HG03095 (cell line): ENCODE measurements at regions not wholly inside any gene's neighbourhood (a gene's known extent, or its start where the extent isn't known, plus 50 kb on each side); places are given as distances from the start of the nearest gene placed in this dataset.

Source experiments
- ATAC-seq: cut with Tn5 transposase; IDR thresholded peaks from one replicate; pipeline ENCODE4 v1.9.1; 2021; ENCODE audit warnings: moderate library complexity; ENCODE audit not compliant: unreplicated experiment

DNA sequence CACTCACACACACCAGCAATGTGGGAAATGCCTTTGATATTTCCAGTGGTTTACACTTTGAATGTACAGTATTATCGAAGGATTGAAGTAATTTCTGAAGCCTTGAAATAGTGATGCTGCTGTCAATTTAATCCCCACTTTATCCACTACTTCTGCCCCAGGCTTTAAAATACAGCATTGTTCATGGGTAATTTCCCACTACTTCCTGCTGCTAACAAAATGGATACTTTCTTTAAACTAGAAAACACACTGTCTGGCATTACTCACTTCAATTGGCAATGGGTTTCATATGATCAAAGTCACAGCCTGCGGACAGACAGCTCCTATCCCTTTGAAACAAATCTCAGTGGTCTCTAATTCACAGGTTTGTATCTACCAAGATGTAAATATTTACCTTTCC lies 292.2 kb downstream of the CDH11 start:
- ATAC-seq: no peak

DNA sequence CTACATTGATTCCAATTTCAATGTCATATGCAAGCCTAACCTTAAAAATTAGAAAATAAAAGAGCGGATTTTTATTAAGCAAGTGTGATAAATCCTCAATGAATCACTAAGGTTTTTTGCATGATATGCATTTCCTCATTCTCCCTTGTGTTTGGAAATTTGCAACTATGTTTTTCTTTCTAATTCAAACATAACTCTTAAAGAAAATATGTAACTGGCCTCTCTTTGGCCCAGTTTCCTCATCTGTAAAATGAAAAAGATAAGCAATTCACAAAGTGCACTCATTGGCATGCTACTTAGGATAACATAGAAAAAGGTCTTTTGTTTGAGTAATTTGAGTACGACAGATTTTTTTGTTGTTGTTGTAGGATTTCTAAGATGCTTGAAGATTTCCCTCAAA lies 295.5 kb downstream of the CDH11 start:
- ATAC-seq: no peak

DNA sequence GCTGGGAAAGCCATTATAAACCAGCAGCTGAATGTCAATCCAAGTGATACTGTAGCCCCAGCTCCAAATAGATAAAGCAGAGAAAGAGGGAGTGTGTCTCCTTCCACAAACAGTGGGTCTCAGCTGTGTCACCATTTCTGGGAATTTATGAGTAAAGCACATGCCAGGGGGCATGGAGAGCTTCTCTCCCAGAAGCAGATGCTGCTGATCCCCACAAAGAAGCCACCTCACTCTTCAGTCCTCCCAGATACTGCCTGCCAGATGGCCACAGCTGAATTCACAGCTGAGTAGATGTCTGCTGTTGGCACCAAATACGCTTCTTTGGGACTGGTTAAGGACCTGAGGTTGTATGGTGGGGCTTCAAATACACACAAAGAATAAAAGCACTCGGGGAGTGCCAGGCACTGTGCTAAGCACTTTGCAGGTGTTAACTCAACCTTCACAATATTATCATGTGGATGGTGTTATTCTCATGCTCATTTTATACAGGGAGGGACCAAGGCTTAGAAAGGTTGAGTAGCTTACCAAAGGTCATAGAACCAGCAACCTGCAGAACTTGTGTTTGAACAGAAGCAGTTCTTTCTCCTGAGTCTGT lies 298.3 kb downstream of the CDH11 start:
- ATAC-seq: no peak

DNA sequence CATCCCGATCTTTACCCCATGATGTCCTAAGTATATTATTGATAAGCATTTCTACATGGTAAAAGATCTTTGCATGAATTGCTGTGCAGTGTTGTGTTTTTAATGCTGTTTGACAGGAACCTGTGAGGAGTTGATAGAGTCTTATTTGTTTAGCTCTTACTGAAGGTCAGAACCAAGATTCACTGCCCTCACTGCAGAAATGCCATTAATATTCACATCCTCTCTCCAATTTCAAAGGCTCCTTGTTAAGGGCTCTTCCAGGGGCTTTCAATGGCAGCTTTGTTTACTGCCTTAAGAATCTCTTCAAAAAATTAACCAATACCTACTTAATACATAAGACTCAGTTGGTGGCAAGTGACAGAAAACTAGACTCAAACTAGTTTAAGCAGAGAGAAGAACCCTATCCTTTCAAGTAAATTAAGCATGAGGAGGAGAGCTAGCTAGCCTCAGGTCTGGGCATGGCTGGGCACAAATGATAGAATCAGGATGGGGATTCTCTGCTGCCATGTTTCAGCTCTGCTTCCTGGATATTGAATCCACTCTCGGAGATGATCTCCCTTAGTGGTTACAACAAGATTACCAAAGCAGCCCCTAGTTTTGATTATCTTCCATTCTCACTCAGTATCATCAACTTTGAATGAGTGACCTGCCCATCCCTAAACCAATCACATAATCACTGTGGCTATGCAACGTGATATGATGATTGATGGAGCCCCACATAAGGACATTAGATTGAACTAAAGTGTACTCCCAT lies 311.8 kb downstream of the CDH11 start:
- no peak for ATAC-seq

DNA sequence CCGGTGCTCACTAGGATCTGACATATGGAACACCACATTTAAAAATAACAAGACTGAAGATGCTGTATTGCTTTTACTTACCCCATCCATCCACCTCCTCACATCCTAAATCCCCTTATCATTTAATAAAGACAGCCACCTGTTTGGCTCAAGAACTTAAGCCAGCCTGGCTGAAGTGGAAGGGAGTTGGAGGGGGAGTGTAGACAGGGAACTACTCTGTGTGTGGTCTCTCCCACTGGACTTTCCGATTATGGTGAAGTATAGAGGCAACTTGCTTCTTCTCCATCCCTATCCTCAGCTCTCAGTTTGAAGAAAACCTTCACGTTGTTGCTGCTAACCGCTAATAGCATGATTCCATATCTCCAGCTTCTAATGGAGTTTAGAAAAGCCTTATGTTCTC lies 313.4 kb downstream of the CDH11 start:
- ATAC-seq: no peak

DNA sequence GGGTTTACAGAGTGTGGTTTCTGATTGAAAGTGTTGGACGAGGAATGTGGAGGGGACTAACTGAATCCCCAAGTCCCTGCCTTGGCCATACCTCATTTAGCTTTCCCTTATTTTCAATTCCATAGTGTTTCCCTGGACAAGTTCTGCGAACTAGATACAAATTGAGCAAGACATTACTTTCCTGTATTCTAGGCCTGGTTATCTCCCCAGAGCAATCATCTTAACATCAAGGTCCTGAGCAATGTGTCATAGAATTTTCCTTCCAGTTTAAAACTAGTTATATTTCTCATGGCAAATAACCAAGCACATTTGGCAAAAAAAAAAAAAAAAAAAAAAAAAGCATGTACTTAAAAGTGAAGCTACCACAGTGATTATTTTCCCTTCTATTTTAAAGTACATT lies 330.1 kb downstream of the CDH11 start:
- ATAC-seq: no peak

DNA sequence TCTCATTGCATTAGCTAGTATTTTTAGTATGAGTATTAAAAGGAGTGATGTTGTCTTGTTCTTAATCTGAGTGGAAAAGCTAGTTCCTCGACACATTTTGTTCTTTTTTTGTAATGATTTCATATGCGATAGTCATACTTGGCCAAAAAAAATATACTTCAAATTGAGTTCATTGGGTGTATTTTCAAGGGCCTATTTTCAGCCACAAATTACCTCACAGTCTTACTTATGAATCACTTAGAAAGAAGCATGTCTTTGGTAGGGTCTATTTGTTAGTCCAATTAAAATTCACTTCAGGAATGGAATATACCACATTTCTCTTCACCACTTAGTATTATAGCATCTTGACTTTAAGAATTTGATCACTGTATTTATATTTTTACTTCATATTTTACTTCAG lies 337.2 kb downstream of the CDH11 start:
- ATAC-seq: no peak

DNA sequence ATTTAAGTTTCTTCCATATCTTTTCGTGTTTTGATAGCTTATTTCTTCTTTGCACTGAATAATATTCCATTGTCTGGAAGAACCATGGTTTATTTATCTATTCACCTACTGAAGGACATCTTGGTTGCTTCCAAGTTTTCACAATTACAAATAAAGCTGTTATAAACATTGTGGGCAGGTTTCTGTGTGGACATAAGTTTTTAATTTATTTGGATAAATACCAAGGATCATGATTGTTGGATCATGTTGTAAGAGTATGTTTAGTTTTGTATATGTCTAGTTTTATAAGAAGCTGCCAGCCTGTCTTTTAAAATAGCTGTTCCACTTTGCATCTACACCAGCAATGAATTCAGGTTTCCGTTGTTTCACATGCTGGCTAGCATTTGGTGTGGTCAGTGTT lies 339.4 kb downstream of the CDH11 start:
- no peak for ATAC-seq

DNA sequence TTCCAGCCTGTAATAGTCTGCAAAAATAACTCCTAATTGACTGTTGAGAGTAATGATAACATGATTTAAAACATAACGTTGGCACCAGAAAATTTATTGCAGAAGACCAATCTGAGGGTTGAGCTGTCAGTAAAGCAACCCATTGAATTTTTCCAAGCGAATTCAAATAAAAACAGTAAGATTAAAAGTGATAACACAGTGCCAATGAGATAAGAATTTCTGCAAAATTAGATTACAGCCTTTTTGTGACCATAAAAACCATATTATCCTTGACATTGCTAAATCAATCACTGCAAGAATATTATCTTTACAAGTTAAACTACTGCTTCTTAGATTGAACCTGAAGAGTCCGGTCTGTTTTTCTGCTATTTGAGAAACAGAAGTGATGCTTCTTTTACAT lies 341.4 kb downstream of the CDH11 start:
- no peak for ATAC-seq

DNA sequence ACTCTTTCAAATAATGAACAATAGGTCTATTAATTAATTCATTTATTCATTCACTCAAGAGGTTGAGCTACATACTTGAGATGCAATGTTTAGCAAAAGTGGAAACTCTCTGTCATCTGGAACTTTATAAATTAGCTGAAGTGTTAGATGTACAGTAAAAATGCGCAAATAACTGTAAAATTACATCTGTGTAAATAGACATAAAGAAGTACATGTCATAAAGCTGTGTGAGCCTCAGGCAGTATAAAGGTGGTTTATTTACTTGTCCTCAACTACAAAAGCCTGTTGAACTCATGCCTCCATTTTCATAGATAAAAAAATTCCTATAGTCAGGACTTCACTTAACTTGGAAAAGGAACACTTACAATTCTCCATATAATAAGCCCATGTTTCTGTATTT lies 343.1 kb downstream of the CDH11 start:
- ATAC-seq: no peak

DNA sequence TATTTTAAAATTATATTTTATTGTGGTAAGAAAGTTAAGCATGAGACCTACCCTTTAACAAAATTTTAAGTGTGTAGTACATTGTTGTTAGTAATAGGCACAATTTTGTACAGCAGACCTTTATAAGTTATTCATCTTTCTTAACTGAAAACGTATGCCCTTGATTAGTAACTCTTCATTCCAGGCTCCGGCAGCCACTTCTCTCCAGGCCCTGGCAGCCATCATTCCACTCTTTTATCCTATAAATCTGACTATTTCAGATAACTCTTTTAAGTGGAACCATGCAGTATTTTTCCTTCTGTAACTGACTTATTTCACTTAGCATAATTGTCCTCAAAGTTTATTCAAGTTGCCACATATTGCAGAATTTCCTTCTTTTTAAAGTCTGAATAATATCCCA lies 348.2 kb downstream of the CDH11 start:
- no peak for ATAC-seq

DNA sequence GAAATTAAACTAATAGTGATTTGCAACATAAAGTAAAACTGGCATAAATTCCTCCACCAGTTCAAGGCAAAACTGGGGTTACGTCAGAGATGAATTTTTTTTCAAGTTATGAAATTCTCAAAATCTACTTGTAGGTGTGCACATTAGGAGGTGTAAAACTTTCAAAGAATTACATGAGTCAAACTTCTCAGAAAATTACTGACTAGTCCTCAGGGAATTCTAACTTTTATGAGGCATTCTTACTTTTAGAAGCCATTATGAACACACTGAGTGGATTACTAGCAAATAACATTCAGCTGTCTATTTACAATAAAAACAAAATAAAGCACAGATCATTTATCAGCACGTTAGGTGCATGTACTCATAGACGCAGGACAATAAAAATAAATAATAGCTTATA lies 348.7 kb downstream of the CDH11 start:
- ATAC-seq: no peak

DNA sequence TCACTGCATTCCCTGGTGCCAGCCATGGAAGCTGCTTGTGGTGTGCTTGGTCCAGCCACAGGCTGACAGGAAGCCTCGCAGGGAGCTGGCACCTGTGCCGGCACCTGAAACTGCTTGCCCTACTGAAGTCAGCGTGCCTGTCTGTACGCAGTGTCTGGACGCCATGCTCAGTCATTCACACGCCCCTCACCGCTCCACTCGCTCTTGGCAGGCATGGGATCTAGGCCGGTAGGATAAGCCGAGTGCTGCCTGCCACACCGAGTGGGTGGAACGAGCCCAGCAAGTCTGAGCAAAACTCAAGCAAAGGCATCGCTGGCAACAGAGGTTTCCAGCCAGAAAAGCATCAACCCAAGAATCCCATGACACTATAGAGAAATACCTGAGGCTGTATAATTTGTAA lies 350.6 kb downstream of the CDH11 start:
- no peak for ATAC-seq

DNA sequence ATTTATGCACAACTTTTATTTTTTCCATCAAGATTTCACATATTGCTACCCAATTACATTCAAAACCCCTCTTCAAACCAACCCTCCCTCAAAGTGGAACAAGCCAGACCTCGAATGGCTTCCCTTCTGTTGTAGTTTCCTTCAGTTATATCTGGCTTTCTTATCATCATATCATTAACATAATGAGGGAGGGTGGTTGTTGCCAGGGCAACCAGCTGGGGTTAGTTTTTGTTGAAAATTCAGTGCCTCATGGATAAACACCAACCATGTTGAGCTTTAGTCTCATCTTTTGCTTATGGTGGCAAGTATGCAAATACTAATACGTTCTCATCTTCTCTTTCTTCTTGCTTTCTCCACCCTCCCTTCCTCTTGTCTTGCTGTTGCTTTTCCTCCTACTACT lies 359.7 kb downstream of the CDH11 start:
- no peak for ATAC-seq

DNA sequence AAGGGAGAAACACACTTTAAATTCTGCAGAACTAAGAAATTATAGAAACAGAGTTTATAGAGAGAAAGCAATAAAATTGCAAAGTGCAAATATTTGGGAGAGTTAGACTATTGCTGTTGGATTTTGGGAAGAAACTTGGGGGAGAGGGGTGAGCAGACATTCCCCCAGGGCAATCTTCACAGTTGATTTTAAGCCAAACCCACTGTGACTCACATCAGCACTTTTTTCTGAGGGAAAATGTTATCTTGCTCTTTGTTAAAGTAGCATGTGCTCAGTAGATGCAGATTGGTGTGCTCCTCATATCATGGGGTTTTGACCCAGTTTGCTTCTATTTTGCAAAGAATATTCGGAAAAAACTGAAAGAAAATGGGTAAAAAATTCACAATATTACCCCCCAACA lies 367.6 kb downstream of the CDH11 start:
- no peak for ATAC-seq

DNA sequence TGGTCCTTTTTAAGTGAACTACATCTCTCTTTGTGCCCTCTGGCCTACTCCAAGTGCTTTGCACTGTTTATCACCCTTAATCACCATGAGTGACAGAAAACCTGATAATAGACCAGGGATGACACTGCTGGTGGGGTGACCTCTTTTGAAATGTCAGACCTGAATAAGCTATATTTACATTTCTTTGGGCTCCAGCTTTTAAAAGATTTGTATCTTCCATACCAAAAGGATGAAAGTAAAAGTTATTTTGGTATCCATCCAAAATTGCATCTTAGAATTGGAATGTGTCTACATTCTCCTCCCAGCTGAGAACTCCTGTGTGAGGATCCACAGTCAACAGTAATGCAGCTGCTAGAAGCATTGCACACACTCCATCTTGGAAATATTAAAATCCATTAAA lies 370.0 kb downstream of the CDH11 start:
- no peak for ATAC-seq

DNA sequence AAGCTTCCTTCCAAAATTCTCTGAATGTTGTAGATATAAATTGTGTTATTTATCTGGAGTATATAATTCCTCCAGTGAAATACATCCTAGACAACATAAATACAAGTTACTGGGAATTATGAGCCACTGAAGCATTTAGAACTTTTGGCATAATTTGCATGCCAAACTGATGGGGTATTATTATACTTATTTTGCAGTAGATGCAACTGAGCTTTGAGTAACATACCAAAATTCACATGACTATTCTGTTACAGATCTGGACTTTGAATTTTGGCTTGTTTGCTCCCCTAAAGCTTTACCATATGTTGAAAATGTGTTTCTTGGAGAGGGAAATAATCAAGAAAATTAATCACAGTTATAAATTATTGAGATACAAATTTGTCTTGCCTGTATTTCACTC lies 372.5 kb downstream of the CDH11 start:
- ATAC-seq: no peak

DNA sequence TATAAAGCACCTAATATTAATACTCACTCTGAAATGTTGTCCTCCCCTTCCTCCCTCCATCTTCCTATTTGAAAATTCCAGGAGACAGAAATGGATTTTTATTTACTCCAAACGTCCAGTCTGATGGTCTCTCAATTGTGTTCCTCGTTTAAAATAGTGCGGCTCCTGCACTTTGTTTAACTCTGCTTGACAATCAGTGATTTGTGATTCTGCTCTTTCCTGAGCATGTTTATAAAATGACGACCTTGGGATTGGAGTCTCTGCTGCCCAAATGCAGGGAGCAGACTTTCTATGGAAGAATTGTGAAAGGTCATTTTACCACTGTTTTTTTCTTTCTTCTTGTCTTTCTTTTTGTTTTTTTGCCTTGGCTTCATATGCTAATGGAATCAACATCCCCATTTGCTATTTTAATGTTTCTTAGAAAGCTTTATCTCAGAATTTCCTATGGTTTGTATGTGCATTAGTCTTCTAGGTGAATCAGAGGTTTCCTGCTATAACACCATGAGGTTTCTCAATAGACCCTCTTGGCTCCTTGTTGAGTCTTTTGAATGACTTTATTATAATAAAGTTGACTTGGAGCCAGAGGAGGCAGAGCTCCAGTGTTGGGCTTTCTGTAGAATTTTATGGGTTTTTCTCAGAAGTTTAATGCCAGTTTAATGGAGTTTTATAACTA lies 376.5 kb downstream of the CDH11 start:
- no peak for ATAC-seq

DNA sequence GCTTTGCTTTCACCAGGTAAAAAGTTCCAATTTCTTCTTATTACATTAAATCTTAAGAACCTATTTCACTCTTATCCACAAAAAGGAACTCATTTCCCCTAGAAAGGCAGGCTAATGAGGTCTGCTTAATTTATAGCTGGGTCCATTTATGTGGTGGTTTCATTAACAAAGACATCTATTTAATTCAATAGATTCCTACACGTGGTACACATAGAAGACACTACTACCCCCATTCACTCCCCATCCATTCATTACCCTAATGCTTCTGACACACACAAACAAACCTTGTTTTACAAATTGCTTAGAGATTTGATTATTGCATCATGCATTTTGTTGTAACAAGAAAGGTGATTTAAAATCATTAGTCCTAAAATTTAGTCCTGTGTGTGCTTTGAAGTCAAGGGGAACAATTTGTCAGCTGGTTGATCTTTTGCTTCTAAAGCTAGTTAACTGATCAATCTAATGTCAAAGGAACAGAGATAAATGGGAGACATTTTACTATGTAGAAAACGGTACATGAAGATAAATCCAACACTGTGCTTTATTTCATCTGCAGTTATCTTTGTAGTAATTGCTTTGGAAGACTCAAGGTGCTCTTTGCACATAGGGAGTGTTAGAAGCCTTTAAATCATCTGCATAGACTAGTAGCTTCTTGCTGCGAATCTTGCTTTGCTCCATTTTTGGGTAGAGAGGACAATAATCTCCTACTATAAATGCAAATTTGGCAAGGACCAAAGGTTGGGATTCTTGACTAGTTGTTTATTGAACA lies 379.2 kb downstream of the CDH11 start:
- no peak for ATAC-seq

DNA sequence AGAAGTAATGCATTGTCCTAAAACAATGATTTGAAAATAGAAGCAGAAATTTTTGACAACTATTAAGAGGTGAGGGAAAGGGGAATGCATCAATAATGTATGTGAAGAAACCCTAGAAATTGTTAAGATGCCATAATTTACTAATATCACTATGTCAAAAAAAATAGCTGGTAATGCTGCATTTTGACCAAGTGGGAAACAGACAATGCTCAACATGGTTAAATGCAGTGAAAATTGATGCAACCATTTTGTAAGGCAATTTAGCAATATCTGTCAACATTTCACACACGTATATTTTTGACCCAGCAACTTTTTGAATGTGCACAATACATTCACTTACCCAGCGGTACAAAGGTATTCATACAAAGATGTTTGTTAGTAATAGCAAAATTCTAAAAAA lies 381.6 kb downstream of the CDH11 start:
- ATAC-seq: no peak

DNA sequence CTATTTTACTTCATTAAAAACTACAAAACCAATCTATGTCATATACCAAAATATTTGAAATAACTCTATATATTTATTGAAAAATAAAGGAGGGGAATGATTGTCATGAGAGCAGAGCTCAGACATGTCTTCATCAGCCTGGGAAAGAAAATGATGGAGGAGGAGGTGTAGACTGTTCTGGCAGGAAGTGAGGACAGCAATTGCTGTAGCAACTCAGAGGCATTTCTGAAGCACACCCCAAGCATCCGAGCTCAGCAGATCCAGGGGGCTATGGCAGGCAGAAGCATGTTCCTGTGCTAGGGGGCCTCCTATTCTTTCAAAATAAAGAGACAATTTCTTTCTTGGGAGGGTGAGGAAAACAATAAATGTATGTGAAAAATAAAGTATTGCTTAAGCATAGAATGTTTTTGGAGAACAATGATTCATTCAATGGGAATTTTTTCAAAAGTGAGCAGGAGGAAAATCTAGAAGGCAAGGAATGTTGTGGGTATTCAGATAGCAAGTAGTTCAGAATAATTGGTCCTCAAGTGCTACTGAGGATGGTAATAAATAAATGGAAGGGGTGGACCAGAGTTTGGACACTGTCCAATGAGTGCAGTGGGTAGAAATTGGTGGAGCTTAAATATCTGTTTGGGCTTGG lies 383.4 kb downstream of the CDH11 start:
- no peak for ATAC-seq
